Astrocyte (in vitro differentiated cells and primary cell): ENCODE measurements at regions not wholly inside any gene's neighbourhood (a gene's known extent, or its start where the extent isn't known, plus 50 kb on each side); places are given as distances from the start of the nearest gene placed in this dataset.

ENCODE experiments used
- DNase-seq: peaks from one replicate; pipeline ENCODE4 v3.0.0-alpha.2; 2010; ENCODE audit warnings: low read depth
- FAIRE-seq: peaks from 2 replicates; lab custom pipeline; 2011; peaks lifted over from hg19 to GRCh38; lab: Jason Lieb, UNC
- H2AFZ ChIP-seq: 2 replicates; pipeline ENCODE4 v1.6.0; 2012; ENCODE audit warnings: low read depth, low read length, inconsistent platforms
- H3K27ac ChIP-seq: 2 replicates; pipeline ENCODE4 v1.5.1; 2011; ENCODE audit warnings: low read depth, low read length, inconsistent platforms
- H3K27me3 ChIP-seq: 2 replicates; pipeline ENCODE4 v1.6.0; 2011; ENCODE audit warnings: low read length, inconsistent platforms; ENCODE audit not compliant: insufficient read depth
- H3K36me3 ChIP-seq: 2 replicates; pipeline ENCODE4 v1.5.1; 2011; ENCODE audit warnings: low read length, inconsistent platforms; ENCODE audit not compliant: insufficient read depth
- H3K4me1 ChIP-seq: 2 replicates; pipeline ENCODE4 v1.5.1; 2011; ENCODE audit warnings: low read length, inconsistent platforms; ENCODE audit not compliant: insufficient read depth
- H3K4me2 ChIP-seq: 2 replicates; pipeline ENCODE4 v1.6.0; 2012; ENCODE audit warnings: low read length, inconsistent platforms
- H3K4me3 ChIP-seq: 2 replicates; pipeline ENCODE4 v1.5.1; 2011; ENCODE audit warnings: low read depth, mild to moderate bottlenecking, low read length, inconsistent platforms; ENCODE audit not compliant: insufficient read depth
- H3K79me2 ChIP-seq: 2 replicates; pipeline ENCODE4 v1.6.0; 2012; ENCODE audit warnings: mild to moderate bottlenecking, low read length, inconsistent platforms; ENCODE audit not compliant: insufficient read depth
- H3K9ac ChIP-seq: 2 replicates; pipeline ENCODE4 v1.6.0; 2012; ENCODE audit warnings: mild to moderate bottlenecking, low read length, inconsistent platforms
- H3K9me3 ChIP-seq: 2 replicates; pipeline ENCODE4 v1.5.1; 2012; ENCODE audit warnings: low read depth, mild to moderate bottlenecking, low read length, inconsistent platforms; ENCODE audit not compliant: insufficient read depth
- H4K20me1 ChIP-seq: 2 replicates; pipeline ENCODE4 v1.6.0; 2012; ENCODE audit warnings: low read length, inconsistent platforms; ENCODE audit not compliant: insufficient read depth
- H3K27ac Mint-ChIP-seq: one replicate; pipeline ENCODE4 v1.8.0; 2021; ENCODE audit warnings: mild to moderate bottlenecking, mixed read lengths; ENCODE audit not compliant: unreplicated experiment
- H3K27me3 Mint-ChIP-seq: one replicate; pipeline ENCODE4 v1.8.0; 2021; ENCODE audit warnings: low read depth, mixed read lengths; ENCODE audit not compliant: unreplicated experiment
- H3K36me3 Mint-ChIP-seq: one replicate; pipeline ENCODE4 v1.8.0; 2021; ENCODE audit warnings: low read depth, mixed read lengths; ENCODE audit not compliant: unreplicated experiment
- H3K4me1 Mint-ChIP-seq: one replicate; pipeline ENCODE4 v1.8.0; 2021; ENCODE audit warnings: low read depth, mixed read lengths; ENCODE audit not compliant: unreplicated experiment
- H3K4me3 Mint-ChIP-seq: one replicate; pipeline ENCODE4 v1.8.0; 2021; ENCODE audit warnings: mild to moderate bottlenecking, moderate library complexity, mixed read lengths; ENCODE audit not compliant: unreplicated experiment
- H3K9me3 Mint-ChIP-seq: one replicate; pipeline ENCODE4 v1.8.0; 2021; ENCODE audit warnings: mild to moderate bottlenecking, mixed read lengths; ENCODE audit not compliant: unreplicated experiment
- EZH2 ChIP-seq: IDR thresholded peaks from 2 replicates; pipeline ENCODE4 v1.6.1; 2012; ENCODE audit warnings: mild to moderate bottlenecking, low read length, inconsistent platforms; ENCODE audit not compliant: insufficient read depth
- TF ChIP-seq, protein P1 (sequence below): IDR thresholded peaks from 2 replicates; pipeline ENCODE4 v1.5.1; 2011; ENCODE audit warnings: low read depth, mild to moderate bottlenecking, inconsistent platforms, low read length, moderate library complexity; ENCODE audit not compliant: insufficient read depth

DNA sequence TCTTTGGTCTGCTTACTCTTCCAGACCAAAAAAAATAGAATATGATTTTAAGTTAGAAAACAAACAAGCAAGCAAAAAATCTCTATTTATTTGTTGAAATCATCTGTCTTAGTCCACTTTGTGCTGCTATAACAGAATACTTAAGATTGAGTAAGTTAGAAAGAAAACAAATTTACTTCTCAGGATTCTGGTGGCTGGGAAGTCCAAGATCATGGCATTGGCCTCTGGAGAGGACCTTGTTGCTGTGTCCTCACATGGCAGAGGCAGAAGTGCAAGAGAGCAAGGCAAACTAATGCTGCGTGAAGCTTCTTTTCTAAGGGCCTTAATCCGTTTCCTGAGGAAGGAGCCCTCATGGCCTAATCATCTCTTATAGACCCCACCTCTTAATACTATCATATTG is 156.2 kb downstream of the SPP2 start:
- Histone ChIP-seq H3K4me3 (no peak overlapping the region), H4K20me1 (no peaks in the 10 kb centered on the region), H3K4me2 (no peak overlapping the region), H3K36me3 (no peaks in the 10 kb centered on the region), H3K9me3 (no peaks in the 10 kb centered on the region), H3K27me3 (no peaks in the 10 kb centered on the region), H2AFZ (no peak overlapping the region), H3K27ac (no peak overlapping the region), H3K9ac (no peak overlapping the region), H3K4me1 (peaks cover 16% of the 10 kb centered on the region), H3K79me2 (no peaks in the 10 kb centered on the region)
- FAIRE-seq (no peak), DNase-seq (no peak)
- no peaks in the 10 kb centered on the region for H3K27me3 Mint-ChIP-seq
- no peak overlapping the region for H3K4me3 Mint-ChIP-seq
- peaks cover 10% of the 10 kb centered on the region for H3K4me1 Mint-ChIP-seq
- TF ChIP-seq, protein P1, sequence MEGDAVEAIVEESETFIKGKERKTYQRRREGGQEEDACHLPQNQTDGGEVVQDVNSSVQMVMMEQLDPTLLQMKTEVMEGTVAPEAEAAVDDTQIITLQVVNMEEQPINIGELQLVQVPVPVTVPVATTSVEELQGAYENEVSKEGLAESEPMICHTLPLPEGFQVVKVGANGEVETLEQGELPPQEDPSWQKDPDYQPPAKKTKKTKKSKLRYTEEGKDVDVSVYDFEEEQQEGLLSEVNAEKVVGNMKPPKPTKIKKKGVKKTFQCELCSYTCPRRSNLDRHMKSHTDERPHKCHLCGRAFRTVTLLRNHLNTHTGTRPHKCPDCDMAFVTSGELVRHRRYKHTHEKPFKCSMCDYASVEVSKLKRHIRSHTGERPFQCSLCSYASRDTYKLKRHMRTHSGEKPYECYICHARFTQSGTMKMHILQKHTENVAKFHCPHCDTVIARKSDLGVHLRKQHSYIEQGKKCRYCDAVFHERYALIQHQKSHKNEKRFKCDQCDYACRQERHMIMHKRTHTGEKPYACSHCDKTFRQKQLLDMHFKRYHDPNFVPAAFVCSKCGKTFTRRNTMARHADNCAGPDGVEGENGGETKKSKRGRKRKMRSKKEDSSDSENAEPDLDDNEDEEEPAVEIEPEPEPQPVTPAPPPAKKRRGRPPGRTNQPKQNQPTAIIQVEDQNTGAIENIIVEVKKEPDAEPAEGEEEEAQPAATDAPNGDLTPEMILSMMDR: no peak
- TF ChIP-seq EZH2: no peak
- H3K27ac Mint-ChIP-seq: no peak overlapping the region
- H3K9me3 Mint-ChIP-seq: peaks cover 4% of the 10 kb centered on the region
- H3K36me3 Mint-ChIP-seq: peaks cover 3% of the 10 kb centered on the region

DNA sequence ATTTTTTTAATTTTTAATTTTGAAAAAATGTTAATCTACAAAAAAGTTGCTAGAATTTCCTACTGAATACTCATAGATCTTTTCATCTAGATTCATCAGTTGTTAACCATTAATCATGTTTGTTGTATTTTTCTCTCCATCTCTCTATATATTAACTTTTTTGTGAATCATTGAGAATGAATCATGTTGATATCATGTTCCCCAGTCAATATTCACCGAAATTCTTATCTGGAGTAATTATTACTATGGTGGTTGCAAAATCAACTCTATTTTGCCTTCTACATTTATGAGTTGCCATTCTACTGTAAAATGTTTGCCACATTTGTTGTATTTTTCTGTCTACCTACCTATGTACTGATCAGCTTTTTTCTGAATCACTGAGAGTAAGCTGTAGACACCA is 154.0 kb downstream of the SPP2 start:
- FAIRE-seq: no peak
- H3K27ac Mint-ChIP-seq: no peak overlapping the region

More for the DNA sequence above, 154.0 kb downstream of the SPP2 start:
- no peaks in the 10 kb centered on the region for H4K20me1 ChIP-seq
- DNase-seq: peak; percentile 32
- no peak overlapping the region for H3K4me2 ChIP-seq
- Mint-ChIP-seq H3K36me3 (peaks cover 3% of the 10 kb centered on the region), H3K4me3 (no peak overlapping the region), H3K27me3 (no peaks in the 10 kb centered on the region), H3K4me1 (peaks cover 9% of the 10 kb centered on the region), H3K9me3 (peaks cover 4% of the 10 kb centered on the region)
- no peak for TF ChIP-seq EZH2
- TF ChIP-seq, protein P1: no peak
- no peaks in the 10 kb centered on the region for H3K9me3 ChIP-seq
- H3K36me3 ChIP-seq: no peaks in the 10 kb centered on the region
- peaks cover 16% of the 10 kb centered on the region for H3K4me1 ChIP-seq
- H3K9ac ChIP-seq: no peak overlapping the region
- no peaks in the 10 kb centered on the region for H3K79me2 ChIP-seq
- H3K4me3 ChIP-seq: no peak overlapping the region
- H3K27ac ChIP-seq: peak overlapping the region; percentile 92
- H2AFZ ChIP-seq: no peak overlapping the region
- no peaks in the 10 kb centered on the region for H3K27me3 ChIP-seq
